Erythroblast (primary cell): ENCODE measurements at regions not wholly inside any gene's neighbourhood (a gene's known extent, or its start where the extent isn't known, plus 50 kb on each side); places are given as distances from the start of the nearest gene placed in this dataset.

ENCODE experiments used
- GATA1 ChIP-seq: IDR thresholded peaks from 2 replicates; pipeline ENCODE4 v1.6.1; 2011; ENCODE audit warnings: low read depth, mild to moderate bottlenecking, control low read depth, low read length, moderate library complexity
- POLR2A ChIP-seq: IDR thresholded peaks from 2 replicates; pipeline ENCODE4 v1.6.1; 2011; ENCODE audit warnings: mild to moderate bottlenecking, low read length

DNA sequence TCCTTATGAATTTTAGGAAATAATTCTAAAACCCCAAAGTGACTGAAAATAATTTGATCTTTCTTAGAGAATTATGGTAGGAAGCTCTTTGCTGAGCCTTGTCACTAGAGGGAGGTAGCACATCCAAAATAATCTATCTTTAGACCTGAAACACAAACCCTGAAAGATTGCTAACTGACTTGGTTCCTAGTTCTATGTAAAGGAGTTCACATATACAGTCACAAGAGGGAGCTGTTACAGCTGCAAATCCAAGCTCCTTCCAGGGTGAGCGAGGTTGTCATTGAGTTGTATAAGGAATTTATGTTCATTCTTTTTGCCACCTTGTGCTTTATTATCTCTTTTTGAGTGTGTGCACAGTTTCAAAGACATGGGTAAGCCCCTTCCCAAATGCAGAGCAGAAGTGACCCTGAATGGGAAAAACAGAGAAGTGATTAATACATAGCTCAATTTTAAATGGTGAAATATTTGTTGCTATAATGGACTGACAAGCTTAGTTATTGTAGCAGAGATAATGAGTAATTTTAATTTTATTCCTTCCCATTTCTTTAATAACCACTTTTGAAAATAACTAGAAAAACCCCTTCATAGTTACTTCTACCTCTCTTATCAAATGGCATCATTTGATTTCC, 387.9 kb downstream of the DAD1 start:
- TF ChIP-seq POLR2A (no peak), GATA1 (no peak)
